ENCODE measurements at regions not wholly inside any gene's neighbourhood (a gene's known extent, or its start where the extent isn't known, plus 50 kb on each side); places are given as distances from the start of the nearest gene placed in this dataset.

DNA sequence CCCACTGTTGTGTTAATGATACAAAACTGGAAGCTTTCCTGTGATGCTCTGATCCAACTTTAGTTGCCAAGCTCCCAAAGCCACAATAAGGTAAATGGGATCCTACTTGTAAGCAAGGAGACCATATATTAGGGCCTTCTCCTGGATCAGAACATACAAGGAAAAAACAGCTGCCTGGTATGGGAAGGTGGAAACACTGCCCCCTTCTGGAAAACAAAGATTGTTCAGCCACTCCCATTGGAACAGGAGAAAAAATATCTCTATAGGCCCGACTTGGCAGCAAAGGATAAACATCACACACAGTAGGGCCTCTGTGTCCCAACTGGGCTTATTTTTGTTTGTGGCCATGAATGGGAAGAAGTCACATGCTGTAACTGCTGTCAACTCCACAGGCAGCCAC lies 166.5 kb downstream of the TBX22 start:
- ChIA-PET CTCF (no interaction called here), POLR2A (no interaction called here)
- TF ChIP-seq, protein P1, sequence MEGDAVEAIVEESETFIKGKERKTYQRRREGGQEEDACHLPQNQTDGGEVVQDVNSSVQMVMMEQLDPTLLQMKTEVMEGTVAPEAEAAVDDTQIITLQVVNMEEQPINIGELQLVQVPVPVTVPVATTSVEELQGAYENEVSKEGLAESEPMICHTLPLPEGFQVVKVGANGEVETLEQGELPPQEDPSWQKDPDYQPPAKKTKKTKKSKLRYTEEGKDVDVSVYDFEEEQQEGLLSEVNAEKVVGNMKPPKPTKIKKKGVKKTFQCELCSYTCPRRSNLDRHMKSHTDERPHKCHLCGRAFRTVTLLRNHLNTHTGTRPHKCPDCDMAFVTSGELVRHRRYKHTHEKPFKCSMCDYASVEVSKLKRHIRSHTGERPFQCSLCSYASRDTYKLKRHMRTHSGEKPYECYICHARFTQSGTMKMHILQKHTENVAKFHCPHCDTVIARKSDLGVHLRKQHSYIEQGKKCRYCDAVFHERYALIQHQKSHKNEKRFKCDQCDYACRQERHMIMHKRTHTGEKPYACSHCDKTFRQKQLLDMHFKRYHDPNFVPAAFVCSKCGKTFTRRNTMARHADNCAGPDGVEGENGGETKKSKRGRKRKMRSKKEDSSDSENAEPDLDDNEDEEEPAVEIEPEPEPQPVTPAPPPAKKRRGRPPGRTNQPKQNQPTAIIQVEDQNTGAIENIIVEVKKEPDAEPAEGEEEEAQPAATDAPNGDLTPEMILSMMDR (IDR thresholded peaks at IDR 0.05; ENCODE audit: control extremely low read depth, extremely low read depth, low read depth, missing control alignments) = no peak
- no peak for DNase-seq (ENCODE audit: extremely low spot score)

DNA sequence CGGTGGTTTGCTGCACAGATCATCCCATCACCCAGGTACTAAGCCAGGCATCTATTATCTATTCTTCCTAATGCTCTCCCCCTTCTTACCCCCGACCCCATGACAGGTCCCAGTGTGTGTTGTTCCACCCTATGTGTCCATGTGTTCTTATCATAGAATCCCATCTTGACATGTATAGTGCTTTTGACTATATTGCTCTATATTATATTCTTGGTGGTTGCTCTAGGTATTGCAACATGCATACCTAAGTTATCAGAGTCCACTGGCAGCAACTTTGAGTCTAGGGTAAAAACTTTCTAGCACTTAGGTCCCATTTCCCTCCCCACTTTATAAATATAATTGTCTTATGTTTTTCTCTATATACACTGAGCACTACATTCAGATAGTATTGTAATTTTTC lies 170.3 kb downstream of the TBX22 start:
- POLR2A ChIA-PET = no interaction called here
- DNase-seq (ENCODE audit: extremely low spot score) = no peak
- CTCF ChIA-PET = no interaction called here
- TF ChIP-seq, protein P1 (IDR thresholded peaks at IDR 0.05; ENCODE audit: control extremely low read depth, extremely low read depth, low read depth, missing control alignments) = no peak

DNA sequence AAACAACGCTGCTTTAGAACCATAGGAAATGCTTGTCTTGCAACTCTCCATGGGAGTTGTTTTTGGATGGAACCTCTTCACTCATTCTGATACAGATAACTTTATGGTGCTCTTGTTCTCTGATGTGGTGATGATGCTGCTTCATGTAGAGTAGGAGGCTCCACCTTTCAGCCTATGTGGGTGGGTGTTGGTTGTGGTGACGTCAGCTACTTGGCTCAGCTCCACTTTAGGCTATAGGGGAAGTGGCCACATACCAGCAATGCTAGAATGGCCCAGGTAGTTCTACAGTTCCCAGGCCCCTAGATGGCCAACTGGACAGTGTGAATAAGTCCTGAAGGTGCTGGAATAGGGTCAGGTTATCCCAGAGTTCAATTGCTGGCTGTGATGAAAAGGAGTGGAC lies 192.1 kb downstream of the TBX22 start:
- DNase-seq (ENCODE audit: extremely low spot score) = no peak
- POLR2A ChIA-PET = no interaction called here
- TF ChIP-seq, protein P1 (IDR thresholded peaks at IDR 0.05; ENCODE audit: control extremely low read depth, extremely low read depth, low read depth, missing control alignments) = no peak
- CTCF ChIA-PET = no interaction called here

DNA sequence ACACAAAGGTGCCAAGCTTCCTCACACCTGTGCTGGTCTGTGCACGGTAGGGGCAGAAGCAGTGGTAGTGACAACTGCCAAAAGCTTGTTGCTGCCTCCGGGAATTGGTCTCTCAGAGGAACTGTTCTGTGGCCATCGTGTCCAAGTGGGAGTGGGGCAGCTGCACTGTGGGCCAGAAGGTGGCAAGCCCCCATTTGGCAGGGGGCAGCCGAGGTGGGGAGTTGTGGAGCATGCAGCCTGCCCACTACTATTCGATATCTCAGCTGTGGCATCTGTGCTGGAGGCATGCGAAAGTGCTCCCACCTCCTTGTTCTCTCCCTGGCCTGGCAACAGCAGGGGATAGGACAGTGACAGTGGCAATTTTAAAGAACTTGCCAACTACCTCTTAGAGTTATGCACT lies 192.8 kb downstream of the TBX22 start:
- CTCF ChIA-PET = no interaction called here
- TF ChIP-seq, protein P1 (IDR thresholded peaks at IDR 0.05; ENCODE audit: control extremely low read depth, extremely low read depth, low read depth, missing control alignments) = no peak
- POLR2A ChIA-PET = no interaction called here
- no peak for DNase-seq (ENCODE audit: extremely low spot score)

DNA sequence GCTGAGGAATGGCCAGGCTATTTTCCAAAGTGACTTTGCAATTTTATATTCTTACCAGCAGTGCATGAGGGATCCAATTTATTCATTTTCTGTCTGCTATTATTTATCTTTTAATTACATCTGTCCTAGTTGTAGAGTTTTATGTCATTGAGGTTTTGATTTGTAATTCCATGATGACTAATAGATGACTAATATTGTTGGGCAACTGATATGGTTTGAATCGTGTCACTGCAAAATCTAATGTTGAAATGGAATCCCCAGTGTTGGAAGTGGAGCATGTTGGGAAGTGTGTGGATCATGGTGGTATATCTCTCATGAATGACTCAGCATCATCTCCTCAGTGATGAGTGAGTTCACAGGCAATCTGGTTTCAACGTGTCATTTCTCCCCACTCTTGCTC lies 201.5 kb downstream of the TBX22 start:
- ChIA-PET POLR2A (no interaction called here), CTCF (no interaction called here)
- DNase-seq (ENCODE audit: extremely low spot score) = no peak
- TF ChIP-seq, protein P1 (IDR thresholded peaks at IDR 0.05; ENCODE audit: control extremely low read depth, extremely low read depth, low read depth, missing control alignments) = no peak

DNA sequence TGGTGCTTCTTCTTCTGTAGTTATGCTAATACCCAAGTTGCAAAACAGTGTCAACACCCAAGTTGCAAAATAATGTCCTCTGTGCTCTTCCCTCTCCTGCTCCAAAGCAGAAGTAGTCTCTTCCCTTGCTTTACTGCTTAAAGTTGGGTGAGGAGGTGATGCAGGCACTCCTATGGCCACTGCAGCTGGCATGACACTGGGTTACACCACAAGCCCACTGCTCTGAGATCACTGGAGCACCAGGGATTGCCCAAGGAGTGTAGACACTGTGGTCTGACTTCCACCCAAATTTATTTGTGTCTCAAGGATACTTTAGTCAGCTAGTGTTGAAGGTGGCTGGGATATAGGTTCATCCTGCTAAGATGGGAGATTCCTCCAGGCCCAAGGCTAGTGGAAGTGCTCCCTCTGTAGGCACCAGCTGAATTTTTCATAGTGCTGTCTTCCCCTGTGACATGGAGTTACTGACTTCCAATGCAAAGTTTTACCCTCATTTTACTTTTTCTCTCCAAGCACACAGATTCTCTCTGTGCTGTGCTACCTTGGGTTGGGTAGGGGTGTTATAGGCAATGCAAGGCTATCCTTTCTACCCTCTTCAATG lies 196.2 kb upstream of the TENT5D start:
- ChIA-PET POLR2A (no interaction called here), CTCF (no interaction called here)
- DNase-seq (ENCODE audit: extremely low spot score) = no peak
- TF ChIP-seq, protein P1 (IDR thresholded peaks at IDR 0.05; ENCODE audit: control extremely low read depth, extremely low read depth, low read depth, missing control alignments) = no peak

DNA sequence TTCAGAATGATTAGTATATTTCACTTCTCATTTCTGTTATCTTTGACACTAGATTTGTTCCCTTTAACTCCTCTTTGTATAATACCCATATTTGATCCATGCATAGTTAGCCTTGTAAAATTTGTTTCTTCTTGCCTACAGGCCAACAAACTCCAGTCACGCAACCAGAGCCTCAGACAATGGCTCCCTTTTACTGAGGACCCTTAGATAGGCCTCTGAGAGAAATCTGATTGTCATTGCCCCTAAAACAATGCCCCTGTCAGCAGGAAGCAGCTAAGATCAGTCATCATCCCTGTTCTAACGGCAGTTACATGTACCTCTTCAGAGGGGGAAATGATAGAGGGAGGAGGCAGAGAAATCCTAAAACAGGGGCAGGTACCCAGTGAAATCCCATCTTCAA lies 190.6 kb upstream of the TENT5D start:
- TF ChIP-seq, protein P1 (IDR thresholded peaks at IDR 0.05; ENCODE audit: control extremely low read depth, extremely low read depth, low read depth, missing control alignments) = no peak
- CTCF ChIA-PET = no interaction called here
- POLR2A ChIA-PET = no interaction called here
- DNase-seq (ENCODE audit: extremely low spot score) = no peak

All from GM10248 (cell line).